SKM-1 treated with dmso at 0.1 percent for 144 hours (cell line): ENCODE measurements at regions not wholly inside any gene's neighbourhood (a gene's known extent, or its start where the extent isn't known, plus 50 kb on each side); places are given as distances from the start of the nearest gene placed in this dataset.
A peak's percentile ranks its signal among the peaks of the same experiment; 100 is the strongest.

Experiments
- DNase-seq: peaks from one replicate; lab custom pipeline; 2025; ENCODE audit not compliant: unreplicated experiment; lab: John Stamatoyannopoulos, UW

DNA sequence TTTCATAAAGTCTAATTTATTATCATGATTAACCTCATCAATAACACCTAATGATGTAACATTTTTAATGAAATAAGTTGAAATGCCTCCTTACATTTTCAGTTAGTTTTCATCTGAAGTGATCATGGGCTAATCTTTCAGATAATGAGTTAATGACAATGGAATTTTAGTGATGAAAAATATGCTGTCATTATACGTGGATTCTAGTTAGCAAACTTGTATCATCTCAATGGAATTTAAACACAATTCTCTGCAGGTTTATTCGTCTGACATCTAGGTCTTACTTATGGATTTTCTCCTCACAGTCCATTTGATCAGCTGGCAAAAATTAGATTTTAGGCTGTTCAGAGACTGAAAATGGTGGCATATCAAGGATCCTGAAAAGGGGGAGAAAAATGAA, 885.0 kb downstream of the SLC4A3 start:
- DNase-seq, result no peak

DNA sequence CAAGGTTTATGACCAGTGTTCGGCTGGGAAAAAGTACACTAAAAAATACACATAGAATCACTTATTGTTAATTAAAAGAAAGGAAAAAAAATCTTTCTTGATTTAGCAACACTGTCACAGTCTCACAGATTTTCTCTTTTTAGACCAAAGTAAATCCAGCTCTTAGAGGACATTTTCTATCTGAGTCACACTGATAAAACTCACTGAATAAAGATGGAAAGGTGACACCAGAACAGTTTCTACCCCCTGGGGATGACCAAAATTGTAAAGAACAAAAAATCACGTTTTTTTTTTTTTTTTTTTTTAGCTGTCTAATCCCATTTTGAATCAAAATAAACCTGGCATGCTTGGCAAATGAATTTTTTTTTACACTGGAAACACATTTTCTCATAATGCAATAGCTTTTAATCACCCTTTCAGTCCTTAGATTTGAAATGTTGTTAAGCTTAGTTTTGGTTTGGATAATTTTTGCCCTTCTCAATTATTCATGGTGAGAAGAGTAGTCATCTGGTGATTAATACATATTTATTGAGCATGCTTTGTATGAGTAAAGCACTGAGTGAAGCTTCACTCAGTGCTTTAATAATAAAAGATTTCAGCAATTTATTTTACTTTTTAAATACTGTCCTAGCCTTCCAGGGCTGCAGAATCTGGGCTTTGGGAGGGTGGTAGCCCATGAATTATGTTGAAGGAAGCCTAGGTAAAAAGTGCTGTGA, 886.3 kb downstream of the SLC4A3 start:
- no peak for DNase-seq

DNA sequence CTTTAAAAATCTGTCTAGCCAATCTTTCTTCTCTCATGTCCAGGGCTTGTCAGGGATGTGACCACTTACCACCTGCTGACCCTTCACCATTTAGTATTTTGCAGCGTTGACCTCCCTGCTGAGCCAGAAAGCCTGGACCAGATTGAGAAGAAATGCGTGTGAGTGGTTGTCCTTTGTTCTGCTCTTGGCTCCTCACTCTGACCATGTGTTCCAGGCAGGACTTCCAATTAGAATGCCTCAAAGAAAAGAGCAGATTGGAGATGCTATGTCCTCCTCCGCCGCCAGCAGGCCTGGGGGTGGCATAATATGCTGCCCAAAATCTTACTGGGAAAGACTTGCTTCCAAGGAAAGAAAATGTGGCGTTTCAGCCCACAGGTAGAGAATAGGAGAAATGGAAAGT, 894.1 kb downstream of the SLC4A3 start:
- DNase-seq, result no peak

DNA sequence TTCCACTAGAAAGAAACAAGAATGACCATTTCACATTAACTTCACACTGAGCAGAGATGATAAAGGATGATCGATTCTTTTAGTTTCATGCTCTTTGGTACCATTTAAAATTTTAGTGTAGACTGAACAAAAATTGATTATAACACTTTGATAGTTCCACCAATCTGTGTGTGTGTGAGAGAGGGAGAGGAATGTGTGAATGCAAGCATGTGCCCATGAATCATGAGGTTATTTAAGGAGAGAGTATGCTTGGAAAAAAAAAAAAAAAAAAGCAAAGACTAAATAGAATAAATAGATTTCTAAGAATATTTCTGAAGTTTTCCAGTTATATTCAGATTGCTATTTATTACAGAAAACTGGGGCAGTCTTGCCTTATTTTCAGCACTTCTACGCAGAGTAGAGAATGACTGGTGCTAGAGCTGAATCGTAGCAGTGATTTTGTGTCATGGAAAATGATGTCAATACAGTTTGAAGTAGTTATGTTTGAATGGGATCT, 900.8 kb downstream of the SLC4A3 start:
- no peak for DNase-seq

DNA sequence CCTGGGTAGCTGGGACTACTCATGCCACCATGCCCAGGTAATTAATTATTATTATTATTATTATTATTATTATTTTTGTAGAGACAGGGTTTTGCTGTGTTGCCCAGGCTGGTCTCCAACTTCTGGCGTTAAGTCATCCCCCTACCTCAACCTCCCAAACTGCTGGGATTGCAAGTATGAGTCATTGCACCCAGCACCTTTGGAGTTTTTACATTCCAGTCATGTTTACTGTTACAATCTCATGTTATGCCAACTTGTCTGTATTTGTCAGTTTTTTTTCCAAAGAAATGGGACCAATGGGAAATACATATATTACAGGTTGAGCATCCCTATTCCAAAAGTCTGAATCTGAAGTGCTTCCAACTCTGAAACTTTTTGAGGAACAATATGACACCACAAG, 903.8 kb downstream of the SLC4A3 start:
- DNase-seq, result no peak

DNA sequence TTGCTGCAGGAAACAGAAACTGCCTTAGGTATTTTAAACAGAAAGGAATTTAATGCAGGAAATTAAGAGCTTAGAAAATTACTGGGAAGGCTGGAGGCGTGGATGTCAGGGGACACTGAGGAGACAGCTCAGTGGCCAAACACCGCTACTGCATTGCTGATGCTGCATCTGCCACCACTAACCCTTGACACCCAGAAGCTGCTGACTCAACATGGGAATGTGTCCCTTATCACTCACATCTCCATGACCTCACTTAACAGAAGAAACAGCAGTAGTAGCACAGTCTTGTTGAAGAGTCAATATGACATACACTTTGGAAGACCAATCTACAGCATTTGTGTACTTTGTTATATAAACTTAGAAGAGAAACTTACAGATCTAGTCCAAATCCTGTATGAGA, 906.1 kb downstream of the SLC4A3 start:
- DNase-seq, result peak; percentile 11

DNA sequence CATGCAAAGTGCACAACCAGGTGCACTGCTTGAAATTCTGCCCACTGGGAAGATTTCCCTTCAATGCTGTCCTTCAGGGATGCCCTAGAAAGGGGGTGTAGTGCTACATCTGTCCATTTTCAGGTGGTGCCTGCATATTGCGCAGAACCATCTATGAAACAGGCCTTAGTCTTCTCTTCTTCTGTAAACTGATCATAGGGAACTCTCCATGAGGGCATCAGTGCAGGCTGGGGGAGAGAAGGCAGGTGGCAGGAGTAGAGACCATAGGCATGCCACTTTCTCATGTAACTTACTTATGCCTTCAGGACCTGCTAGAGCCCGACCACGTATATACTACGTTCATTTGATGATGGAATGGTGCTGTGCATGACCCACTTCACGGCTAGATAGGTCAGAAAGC, 912.1 kb downstream of the SLC4A3 start:
- no peak for DNase-seq

DNA sequence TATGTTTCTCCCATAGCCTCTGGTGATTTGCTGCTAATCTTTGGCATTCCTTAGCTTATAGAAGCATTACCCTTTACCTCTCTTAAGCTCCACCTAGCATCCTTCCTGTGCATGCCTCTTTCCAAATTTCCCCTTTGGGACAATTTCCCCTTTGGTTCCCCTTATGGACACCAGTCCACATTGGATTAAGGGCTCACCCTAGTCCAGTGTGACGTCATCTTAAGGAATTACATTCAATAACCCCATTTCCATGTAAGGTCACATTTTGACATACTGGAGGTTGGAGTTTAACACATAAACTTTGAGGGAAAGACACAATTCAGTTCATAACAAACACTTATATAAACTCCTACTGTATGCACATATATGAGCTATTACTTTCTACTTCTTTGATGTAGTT, 916.6 kb downstream of the SLC4A3 start:
- DNase-seq, result no peak

DNA sequence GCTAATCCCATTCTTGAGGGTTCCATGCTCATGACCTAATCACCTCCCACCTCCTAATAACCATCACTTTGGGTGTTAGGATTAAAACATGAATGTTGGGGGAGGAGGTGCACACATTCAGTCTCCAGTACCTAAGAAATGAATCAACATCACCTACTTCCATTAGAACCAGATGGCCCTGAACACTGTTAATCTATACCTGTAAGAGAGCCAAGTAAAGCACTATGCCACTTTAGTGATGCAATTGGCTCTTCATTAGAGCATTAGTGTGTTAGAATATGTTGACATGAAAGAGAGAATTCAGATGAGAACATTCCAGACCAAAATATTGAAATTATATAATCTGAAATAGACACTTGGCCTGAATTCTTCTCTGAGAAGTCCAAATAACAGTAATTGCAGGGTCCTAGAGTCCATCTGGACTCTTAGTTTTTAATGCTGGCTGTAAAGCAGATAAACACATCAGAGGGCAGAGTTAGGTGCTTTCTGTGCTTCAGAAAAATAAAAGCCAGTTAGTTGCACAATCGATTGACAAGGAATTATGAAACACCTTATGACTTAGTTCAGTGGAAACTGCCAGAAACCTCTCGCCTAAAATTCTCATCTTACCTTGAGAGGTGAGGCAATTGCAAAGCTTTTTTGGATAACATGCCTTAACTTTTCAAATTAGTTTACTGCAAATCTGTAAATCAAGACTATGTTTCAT, 923.7 kb downstream of the SLC4A3 start:
- DNase-seq, result no peak

DNA sequence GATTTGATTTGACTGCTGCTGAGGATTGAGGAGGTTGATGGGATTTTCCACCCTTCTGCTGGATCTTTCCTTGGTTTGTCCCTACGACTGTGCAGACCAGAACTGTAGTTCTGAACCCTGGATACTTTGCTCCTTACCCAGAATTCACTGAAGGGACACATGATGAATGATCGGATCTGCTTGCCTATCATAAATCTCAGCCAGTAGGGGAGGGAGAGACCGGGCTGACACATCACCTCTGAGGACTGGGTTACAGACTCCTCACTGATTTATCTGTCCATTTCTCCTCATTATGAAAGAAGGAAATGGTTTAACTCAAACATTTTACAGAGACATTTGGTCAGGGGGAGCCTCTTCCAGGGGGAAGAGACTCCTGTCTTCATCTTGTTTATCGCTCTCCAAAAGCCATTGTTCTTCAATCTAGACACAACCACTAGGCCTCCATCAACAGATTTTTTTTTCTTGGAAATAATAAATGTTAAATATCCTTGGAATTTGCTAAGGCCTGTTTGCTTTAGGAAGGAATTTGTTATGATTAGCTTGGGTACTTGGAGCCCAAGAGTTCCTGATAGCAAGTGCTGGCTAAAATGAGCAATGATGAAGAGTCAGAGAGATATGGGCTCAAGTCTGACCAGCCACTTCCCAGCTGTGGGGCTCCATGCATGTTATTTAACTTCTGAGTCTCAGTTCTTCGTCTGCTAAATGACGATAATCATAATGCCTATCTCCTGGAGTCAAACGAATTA, 925.5 kb downstream of the SLC4A3 start:
- DNase-seq, result no peak

DNA sequence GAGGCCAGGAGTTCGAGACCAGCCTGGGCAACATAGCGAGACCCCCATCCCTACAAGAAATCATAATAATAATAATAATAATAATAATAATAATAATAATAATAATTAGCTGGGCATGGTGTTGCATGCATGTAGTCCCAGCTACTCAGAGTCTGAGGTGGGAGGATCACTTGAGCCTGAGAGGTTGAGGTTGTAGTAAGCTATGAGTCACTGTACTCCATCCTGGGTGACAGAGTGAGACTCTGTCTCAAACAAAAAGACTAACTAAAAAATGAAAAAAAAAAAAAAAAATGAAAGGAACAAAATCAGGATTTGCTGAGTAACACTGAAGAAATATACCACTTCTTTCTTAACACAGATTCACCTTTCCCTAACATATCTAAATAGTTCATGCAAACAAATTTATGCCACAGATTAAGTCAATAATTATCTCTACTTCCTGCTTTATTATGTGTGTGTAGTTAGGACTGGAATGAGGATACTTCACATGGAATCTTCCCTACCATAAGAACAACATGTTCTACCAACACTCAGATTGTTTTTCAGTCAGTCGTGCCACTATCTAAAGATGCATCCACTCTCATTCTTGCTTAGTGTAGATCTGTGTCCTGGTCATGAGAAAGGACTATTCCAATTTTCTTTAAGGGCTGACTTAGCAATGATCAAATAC, 928.7 kb downstream of the SLC4A3 start:
- DNase-seq, result no peak

DNA sequence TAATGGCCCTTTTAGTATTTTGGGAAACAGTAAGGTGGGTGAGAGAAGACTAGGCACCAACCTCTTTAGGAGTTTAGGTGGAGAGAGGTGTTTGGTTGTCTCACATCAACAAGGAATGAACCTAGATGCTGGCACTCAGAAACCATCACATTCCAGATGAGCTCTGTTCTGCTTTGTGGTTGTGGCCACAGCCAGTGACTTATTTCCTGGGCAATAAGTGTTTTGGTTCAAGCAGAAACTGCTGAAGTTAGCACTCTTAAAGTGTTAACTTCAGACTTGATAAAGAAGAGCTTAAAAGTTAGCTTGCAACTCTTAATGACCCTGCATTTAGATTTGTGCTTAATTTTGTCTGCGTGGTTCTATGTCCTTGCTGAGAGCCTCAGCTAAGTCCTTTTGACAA, 929.2 kb downstream of the SLC4A3 start:
- DNase-seq, result no peak

DNA sequence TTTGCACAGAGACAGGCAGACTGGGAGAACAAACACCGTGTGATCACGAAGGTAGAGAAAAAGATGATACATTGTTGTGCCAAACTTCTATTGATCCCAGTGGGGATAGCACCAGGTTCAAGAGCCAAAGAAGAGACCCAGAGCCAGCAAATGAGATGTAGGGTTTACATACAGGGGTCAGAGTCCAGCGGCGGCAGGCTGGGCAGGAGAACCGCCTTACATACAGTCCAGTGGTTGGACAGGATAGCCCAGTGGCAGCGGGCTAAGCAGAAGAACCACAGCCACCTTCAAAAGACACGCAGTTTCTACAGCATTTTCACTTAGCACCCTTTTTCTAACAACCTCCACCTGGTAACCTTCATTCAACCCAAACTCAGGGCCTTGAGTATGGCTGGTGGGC, 932.8 kb downstream of the SLC4A3 start:
- no peak for DNase-seq

DNA sequence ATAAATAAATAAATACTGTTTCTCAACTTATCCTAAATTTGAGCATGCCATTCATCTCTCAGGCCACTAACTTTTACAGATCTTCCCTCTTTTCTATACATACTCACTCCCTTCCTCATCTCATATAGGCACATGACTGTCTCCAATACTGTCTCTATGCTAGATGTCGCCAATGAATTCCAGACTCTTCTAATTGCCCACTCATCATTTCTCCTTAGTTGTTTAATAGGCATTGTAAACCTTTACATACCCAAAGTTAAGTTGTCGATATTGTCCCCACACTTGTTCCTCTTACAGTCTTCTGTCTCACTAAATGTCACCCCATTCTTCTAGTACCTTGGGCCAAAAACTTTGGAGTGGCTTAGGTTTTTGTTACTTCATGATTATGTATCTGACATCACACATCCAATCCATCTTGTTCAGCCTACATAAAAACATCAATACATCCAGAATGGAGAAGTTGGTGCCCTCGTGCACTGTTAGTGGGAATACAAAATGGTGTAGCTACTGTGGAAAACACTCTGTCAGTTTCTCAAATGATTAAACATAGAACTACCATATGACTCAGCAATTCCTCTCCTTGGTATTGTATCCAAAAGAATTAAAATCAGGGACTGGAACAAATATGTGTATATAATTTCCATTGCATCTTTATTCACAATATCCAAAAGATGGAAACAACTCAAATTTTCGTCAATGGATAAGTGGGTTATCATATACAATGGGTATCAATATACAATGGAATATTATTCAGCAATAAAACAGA, 935.1 kb downstream of the SLC4A3 start:
- DNase-seq, result no peak

DNA sequence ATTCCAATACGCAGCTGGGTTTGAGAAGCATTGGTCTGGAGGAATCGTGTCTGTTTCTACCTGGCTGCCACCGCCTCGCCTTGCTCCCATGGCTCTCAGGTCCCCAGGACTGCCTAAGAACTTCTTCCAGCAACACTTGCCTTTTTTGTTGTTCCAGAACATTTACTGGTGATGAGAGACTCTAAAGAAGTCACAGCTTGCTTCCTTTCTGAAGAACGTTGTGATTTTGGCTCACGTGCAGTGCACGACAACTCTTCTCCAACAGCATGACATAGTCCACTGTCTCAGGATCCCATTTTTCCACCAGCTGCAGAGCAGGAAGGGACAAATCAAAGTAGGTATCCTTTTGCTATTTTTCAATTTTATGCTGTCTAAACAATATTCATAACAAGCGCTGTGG, 940.9 kb downstream of the SLC4A3 start:
- DNase-seq, result no peak

DNA sequence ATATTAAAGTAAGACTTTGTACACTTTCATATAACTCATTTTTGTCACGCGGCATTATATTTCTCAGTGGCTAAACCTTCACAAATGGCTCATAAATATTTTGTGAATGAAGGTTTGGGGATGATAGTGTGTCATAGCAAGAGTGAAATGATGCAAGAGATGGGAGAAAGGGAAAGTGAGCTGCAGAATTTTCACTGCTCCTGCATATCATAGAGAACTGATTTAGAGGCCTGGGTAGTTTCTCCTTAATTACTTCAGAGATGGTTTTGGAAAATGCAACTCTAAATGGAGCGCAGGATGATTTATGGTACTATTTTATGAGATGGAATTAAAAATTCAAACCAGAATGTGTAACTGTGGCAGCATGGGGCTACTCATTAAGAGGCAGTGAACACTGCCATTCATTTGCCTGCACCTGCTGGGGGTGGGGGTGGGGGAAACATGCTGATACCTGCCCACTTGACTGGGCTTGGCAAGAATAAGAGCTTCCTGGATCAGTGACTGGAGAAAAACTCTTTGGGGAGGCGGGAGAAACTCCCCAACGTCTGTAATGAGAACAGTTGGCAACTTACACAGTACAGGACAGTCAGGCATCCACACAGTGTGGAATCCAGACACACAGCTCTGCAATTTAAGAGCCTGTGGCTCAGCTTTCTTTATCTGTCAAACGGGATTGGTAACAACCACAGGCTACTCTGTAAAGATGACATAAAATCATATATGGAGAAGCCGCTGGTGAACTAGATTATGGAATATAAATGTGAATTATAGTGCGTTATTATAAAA, 941.9 kb downstream of the SLC4A3 start:
- DNase-seq, result no peak

DNA sequence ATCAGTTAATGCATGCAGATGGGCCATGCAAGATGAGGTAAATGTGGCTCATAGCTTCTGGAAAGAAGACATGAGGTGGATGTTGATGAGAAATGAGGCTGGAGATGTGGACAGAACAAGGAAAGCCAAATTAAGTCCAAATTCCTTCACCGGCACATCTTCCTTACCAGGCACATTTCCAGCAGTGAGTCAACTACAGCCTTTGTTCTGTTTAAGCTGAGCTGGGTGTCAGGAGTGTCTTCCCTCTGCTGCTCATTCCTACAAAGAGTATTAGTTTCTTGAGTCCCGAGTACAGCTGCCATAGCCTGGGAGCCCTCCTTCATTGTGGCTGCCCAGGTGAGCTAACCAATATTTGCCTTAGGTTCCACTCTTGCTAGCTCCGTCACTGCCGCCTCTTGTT, 945.0 kb downstream of the SLC4A3 start:
- no peak for DNase-seq

DNA sequence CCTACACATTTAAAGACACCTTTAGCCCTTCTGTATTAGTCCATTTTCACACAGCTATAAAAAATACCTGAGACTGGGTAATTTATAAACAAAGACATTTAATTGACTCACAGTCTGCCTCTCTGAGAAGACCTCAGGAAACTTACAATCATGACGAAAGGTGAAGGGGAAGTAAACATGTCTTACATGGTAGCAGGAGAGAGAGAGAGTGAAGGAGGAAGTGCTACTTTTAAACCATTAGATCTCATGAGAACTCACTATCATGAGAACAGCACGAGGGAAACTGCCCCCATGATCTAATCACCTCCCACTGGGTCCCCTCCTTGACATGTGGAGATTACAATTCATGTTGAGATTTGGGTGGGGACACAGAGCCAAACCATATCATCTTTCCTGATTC, 946.6 kb downstream of the SLC4A3 start:
- peak; percentile 37 for DNase-seq

DNA sequence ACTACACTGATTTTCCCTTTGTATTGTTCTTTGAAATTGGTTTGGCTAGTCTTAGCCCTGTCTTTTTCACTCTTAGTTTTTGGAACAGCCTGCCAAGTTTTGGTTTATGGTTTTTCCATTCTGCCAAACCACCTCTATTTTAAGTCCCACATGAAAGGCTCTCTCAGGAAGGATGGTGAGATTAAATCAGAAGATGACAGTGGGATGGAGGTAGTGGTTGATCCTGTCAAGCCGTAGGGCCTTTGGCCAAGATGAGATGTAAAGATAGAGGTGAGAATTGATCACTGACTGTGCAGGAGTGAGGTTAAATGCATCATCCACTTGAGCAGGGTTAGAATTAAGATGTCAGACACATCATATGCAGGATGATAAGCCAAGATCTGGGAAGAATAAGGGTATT, 948.5 kb downstream of the SLC4A3 start:
- DNase-seq, result no peak

DNA sequence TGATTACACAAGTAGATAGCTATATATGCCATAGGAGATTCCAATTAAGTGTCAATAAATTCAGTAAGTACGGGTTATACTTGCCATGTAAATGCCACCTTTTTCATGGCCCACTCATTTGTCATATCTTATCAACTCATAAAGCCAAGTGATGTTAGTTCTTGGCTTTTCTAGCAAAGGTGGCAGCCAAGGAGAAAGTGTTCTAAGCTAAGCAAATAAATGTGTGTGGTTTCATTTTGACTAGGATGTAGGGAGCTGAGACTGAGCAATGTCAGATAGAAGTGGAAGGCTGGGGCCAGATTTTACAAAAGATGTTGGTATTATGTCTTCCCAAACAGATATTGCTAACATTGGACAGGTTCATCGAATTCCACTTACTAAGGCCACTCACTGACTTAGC, 952.0 kb downstream of the SLC4A3 start:
- no peak for DNase-seq
